ENCODE measurements at regions not wholly inside any gene's neighbourhood (a gene's known extent, or its start where the extent isn't known, plus 50 kb on each side); places are given as distances from the start of the nearest gene placed in this dataset.

GRCh38 chr10:113493195-113493594 lies 59.7 kb upstream of the HABP2 start:
- TF ChIP-seq CTCF (IDR thresholded peaks at IDR 0.05; ENCODE audit: insufficient read depth, low read depth, low read length, missing control alignments) = no peak
- H3K4me3 ChIP-seq (ENCODE audit: low read depth, low read length) = no peak overlapping the region
- DNase-seq (ENCODE audit: low read depth) = no peak

GRCh38 chr10:113493882-113494301 lies 59.0 kb upstream of the HABP2 start:
- no peak for DNase-seq (ENCODE audit: low read depth)
- TF ChIP-seq CTCF (IDR thresholded peaks at IDR 0.05; ENCODE audit: insufficient read depth, low read depth, low read length, missing control alignments) = no peak
- H3K4me3 ChIP-seq (ENCODE audit: low read depth, low read length) = no peak overlapping the region

- no peak for DNase-seq (ENCODE audit: low read depth)
- H3K4me3 ChIP-seq (ENCODE audit: low read depth, low read length) = no peak overlapping the region
- TF ChIP-seq CTCF (IDR thresholded peaks at IDR 0.05; ENCODE audit: insufficient read depth, low read depth, low read length, missing control alignments) = no peak
Measured at GRCh38 chr10:113494761-113495160, 58.1 kb upstream of the HABP2 start.

GRCh38 chr10:113495553-113495952 lies 57.3 kb upstream of the HABP2 start:
- no peak for DNase-seq (ENCODE audit: low read depth)
- no peak overlapping the region for H3K4me3 ChIP-seq (ENCODE audit: low read depth, low read length)
- TF ChIP-seq CTCF (IDR thresholded peaks at IDR 0.05; ENCODE audit: insufficient read depth, low read depth, low read length, missing control alignments) = no peak

- H3K4me3 ChIP-seq (ENCODE audit: low read depth, low read length) = no peak overlapping the region
- no peak for DNase-seq (ENCODE audit: low read depth)
- no peak for TF ChIP-seq CTCF (IDR thresholded peaks at IDR 0.05; ENCODE audit: insufficient read depth, low read depth, low read length, missing control alignments)
Measured at GRCh38 chr10:113496111-113497109, 56.4 kb upstream of the HABP2 start.

GRCh38 chr10:113497198-113497597 lies 55.7 kb upstream of the HABP2 start:
- no peak overlapping the region for H3K4me3 ChIP-seq (ENCODE audit: low read depth, low read length)
- TF ChIP-seq CTCF (IDR thresholded peaks at IDR 0.05; ENCODE audit: insufficient read depth, low read depth, low read length, missing control alignments) = no peak
- DNase-seq (ENCODE audit: low read depth) = no peak

Data from GM12865 (cell line).